Ishikawa (cell line): ENCODE measurements at regions not wholly inside any gene's neighbourhood (a gene's known extent, or its start where the extent isn't known, plus 50 kb on each side); places are given as distances from the start of the nearest gene placed in this dataset.

ENCODE experiments used
- RAD21 ChIP-seq: IDR thresholded peaks from 2 replicates; pipeline ENCODE4 v1.6.1; 2012; ENCODE audit warnings: low read depth
- YY1 ChIP-seq: IDR thresholded peaks from 2 replicates; pipeline ENCODE4 v1.6.1; 2012; ENCODE audit warnings: low read depth
- TF ChIP-seq, protein P1 (sequence below): IDR thresholded peaks from 2 replicates; pipeline ENCODE4 v1.6.1; 2012; ENCODE audit warnings: low read depth, mild to moderate bottlenecking

DNA sequence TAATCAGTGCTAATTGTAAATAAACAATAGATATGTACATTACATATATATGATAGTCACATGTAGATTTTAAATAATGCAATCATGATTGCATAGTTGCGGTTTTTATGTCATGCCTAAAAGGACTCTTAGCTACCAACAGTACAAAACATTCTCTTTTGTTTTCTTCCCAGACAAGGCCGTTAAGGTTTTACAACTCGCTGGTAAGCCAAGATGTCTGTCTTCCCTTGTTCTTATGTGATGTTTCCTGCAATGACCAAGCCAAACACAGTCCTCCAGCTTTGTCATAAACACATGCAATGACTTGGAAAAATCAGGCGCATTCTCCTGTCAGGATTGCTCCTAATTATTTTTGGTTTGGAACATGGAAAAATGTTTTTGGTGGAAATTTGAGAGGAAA, 192.3 kb upstream of the GLI3 start:
- TF ChIP-seq, protein P1, sequence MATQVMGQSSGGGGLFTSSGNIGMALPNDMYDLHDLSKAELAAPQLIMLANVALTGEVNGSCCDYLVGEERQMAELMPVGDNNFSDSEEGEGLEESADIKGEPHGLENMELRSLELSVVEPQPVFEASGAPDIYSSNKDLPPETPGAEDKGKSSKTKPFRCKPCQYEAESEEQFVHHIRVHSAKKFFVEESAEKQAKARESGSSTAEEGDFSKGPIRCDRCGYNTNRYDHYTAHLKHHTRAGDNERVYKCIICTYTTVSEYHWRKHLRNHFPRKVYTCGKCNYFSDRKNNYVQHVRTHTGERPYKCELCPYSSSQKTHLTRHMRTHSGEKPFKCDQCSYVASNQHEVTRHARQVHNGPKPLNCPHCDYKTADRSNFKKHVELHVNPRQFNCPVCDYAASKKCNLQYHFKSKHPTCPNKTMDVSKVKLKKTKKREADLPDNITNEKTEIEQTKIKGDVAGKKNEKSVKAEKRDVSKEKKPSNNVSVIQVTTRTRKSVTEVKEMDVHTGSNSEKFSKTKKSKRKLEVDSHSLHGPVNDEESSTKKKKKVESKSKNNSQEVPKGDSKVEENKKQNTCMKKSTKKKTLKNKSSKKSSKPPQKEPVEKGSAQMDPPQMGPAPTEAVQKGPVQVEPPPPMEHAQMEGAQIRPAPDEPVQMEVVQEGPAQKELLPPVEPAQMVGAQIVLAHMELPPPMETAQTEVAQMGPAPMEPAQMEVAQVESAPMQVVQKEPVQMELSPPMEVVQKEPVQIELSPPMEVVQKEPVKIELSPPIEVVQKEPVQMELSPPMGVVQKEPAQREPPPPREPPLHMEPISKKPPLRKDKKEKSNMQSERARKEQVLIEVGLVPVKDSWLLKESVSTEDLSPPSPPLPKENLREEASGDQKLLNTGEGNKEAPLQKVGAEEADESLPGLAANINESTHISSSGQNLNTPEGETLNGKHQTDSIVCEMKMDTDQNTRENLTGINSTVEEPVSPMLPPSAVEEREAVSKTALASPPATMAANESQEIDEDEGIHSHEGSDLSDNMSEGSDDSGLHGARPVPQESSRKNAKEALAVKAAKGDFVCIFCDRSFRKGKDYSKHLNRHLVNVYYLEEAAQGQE = no peak
- no peak for TF ChIP-seq RAD21
- no peak for TF ChIP-seq YY1
